HEK293 (cell line): ENCODE measurements at regions not wholly inside any gene's neighbourhood (a gene's known extent, or its start where the extent isn't known, plus 50 kb on each side); places are given as distances from the start of the nearest gene placed in this dataset.

Experiments
- CTCF ChIA-PET: fragments of 350-600 bp; formaldehyde crosslinking; extraction: SDS; loops from one replicate; lab custom pipeline; 2021; ENCODE audit warnings: antibody characterized with exemption; lab: Yijun Ruan, JAX
- POLR2A ChIA-PET: fragments of 300-600 bp; formaldehyde crosslinking; extraction: SDS; loops from one replicate; lab custom pipeline; 2020; ENCODE audit warnings: antibody characterized with exemption, inconsistent platforms; lab: Yijun Ruan, JAX
- H3K27ac ChIP-seq: fragments of 200-500 bp; sonication (Bioruptor generic); 2 replicates; pipeline ENCODE4 v1.5.1; 2014; ENCODE audit warnings: low read depth, low read length, control low read depth, inconsistent platforms; ENCODE audit errors: extremely low read depth
- H3K36me3 ChIP-seq, 2 experiments: fragments of 200-500 bp in 1 of 2; sonication (Bioruptor generic) in 1 of 2; 1 replicate in 1 of 2; 2 replicates in 1 of 2; pipeline ENCODE4 v1.5.1; 2014 to 2017; ENCODE audit warnings: inconsistent platforms in 2 of 2, low read length in 2 of 2; ENCODE audit not compliant: control insufficient read depth in 2 of 2, insufficient read depth in 1 of 2
- H3K4me1 ChIP-seq: fragments of 200-500 bp; sonication (Bioruptor generic); 2 replicates; pipeline ENCODE4 v1.5.1; 2014; ENCODE audit warnings: mild to moderate bottlenecking, low read length, inconsistent platforms; ENCODE audit not compliant: control insufficient read depth, insufficient read depth
- H3K4me3 ChIP-seq: 2 replicates; pipeline ENCODE4 v1.5.1; 2011; ENCODE audit warnings: low read depth, mild to moderate bottlenecking, control low read depth, low read length, moderate library complexity
- H3K9me3 ChIP-seq: fragments of 200-500 bp; sonication (Bioruptor generic); 2 replicates; pipeline ENCODE4 v1.5.1; 2014; ENCODE audit warnings: low read depth, low read length, inconsistent platforms; ENCODE audit not compliant: control insufficient read depth, insufficient read depth
- GLIS2 ChIP-seq: fragments of 450-650 bp; formaldehyde crosslinking; IDR thresholded peaks from 2 replicates; pipeline ENCODE4 v1.5.1; 2016; ENCODE audit warnings: missing biosample characterization, missing genetic modification characterization
- KLF10 ChIP-seq: fragments of 450-650 bp; IDR thresholded peaks from 2 replicates; pipeline ENCODE4 v1.5.1; 2018; ENCODE audit warnings: missing biosample characterization, mild to moderate bottlenecking, missing genetic modification characterization
- ZBTB1 ChIP-seq: fragments of 450-650 bp; formaldehyde crosslinking; IDR thresholded peaks from 2 replicates; pipeline ENCODE4 v1.5.1; 2016; ENCODE audit warnings: missing biosample characterization, missing genetic modification characterization
- ZEB2 ChIP-seq: fragments of 450-650 bp; formaldehyde crosslinking; IDR thresholded peaks from 2 replicates; pipeline ENCODE4 v1.5.1; 2016; ENCODE audit warnings: missing biosample characterization, missing genetic modification characterization
- ZNF114 ChIP-seq: fragments of 450-650 bp; formaldehyde crosslinking; IDR thresholded peaks from 2 replicates; pipeline ENCODE4 v1.5.0; 2017; ENCODE audit warnings: missing biosample characterization, missing genetic modification characterization
- ZNF132 ChIP-seq: fragments of 450-650 bp; formaldehyde crosslinking; IDR thresholded peaks from 2 replicates; pipeline ENCODE4 v1.5.1; 2017; ENCODE audit warnings: missing biosample characterization, missing genetic modification characterization, borderline replicate concordance
- ZNF133 ChIP-seq: fragments of 450-650 bp; formaldehyde crosslinking; IDR thresholded peaks from 2 replicates; pipeline ENCODE4 v1.5.1; 2016; ENCODE audit warnings: missing biosample characterization, missing genetic modification characterization
- ZNF16 ChIP-seq: fragments of 450-650 bp; formaldehyde crosslinking; IDR thresholded peaks from 2 replicates; pipeline ENCODE4 v1.5.1; 2016; ENCODE audit warnings: low read depth, missing biosample characterization, missing genetic modification characterization
- ZNF174 ChIP-seq: fragments of 450-650 bp; formaldehyde crosslinking; IDR thresholded peaks from 2 replicates; pipeline ENCODE4 v1.5.0; 2017; ENCODE audit warnings: missing biosample characterization, mild to moderate bottlenecking, missing genetic modification characterization
- ZNF2 ChIP-seq: fragments of 450-650 bp; formaldehyde crosslinking; IDR thresholded peaks from 2 replicates; pipeline ENCODE4 v1.5.1; 2016; ENCODE audit warnings: missing biosample characterization, missing genetic modification characterization
- ZNF341 ChIP-seq: fragments of 450-650 bp; formaldehyde crosslinking; IDR thresholded peaks from 2 replicates; pipeline ENCODE4; 2016; ENCODE audit warnings: low read depth, missing biosample characterization, missing genetic modification characterization
- ZNF394 ChIP-seq: fragments of 450-650 bp; formaldehyde crosslinking; IDR thresholded peaks from 2 replicates; pipeline ENCODE4 v1.5.1; 2016; ENCODE audit warnings: missing biosample characterization, missing genetic modification characterization, mild to moderate bottlenecking, moderate library complexity, borderline replicate concordance
- ZNF404 ChIP-seq: fragments of 450-650 bp; formaldehyde crosslinking; IDR thresholded peaks from 2 replicates; pipeline ENCODE4 v1.5.1; 2017; ENCODE audit warnings: missing biosample characterization, missing genetic modification characterization
- ZNF433 ChIP-seq: fragments of 450-650 bp; formaldehyde crosslinking; IDR thresholded peaks from 2 replicates; pipeline ENCODE4 v1.5.1; 2016; ENCODE audit warnings: missing biosample characterization, missing genetic modification characterization, low read depth
- ZNF501 ChIP-seq: fragments of 450-650 bp; formaldehyde crosslinking; IDR thresholded peaks from 2 replicates; pipeline ENCODE4 v1.5.1; 2016; ENCODE audit warnings: missing biosample characterization, missing genetic modification characterization
- ZNF664 ChIP-seq: fragments of 450-650 bp; formaldehyde crosslinking; IDR thresholded peaks from 2 replicates; pipeline ENCODE4 v1.5.1; 2016; ENCODE audit warnings: missing biosample characterization, missing genetic modification characterization
- ZNF701 ChIP-seq: fragments of 450-650 bp; formaldehyde crosslinking; IDR thresholded peaks from 2 replicates; pipeline ENCODE4 v1.5.1; 2016; ENCODE audit warnings: missing biosample characterization, missing genetic modification characterization
- ZNF76 ChIP-seq: fragments of 450-650 bp; formaldehyde crosslinking; IDR thresholded peaks from 2 replicates; pipeline ENCODE4; 2016; ENCODE audit warnings: low read depth, missing biosample characterization, missing genetic modification characterization, borderline replicate concordance
- ZNF777 ChIP-seq: fragments of 450-650 bp; formaldehyde crosslinking; IDR thresholded peaks from 2 replicates; pipeline ENCODE4 v1.5.1; 2017; ENCODE audit warnings: missing biosample characterization, missing genetic modification characterization, borderline replicate concordance
- ZNF792 ChIP-seq: fragments of 450-650 bp; formaldehyde crosslinking; IDR thresholded peaks from 2 replicates; pipeline ENCODE4 v1.5.1; 2016; ENCODE audit warnings: missing biosample characterization, missing genetic modification characterization
- TF ChIP-seq, protein P1 (sequence below): fragments of 450-650 bp; formaldehyde crosslinking; IDR thresholded peaks from 2 replicates; pipeline ENCODE4 v1.5.1; 2016; ENCODE audit warnings: missing biosample characterization, missing genetic modification characterization
- TF ChIP-seq, protein P2 (sequence below): fragments of 450-650 bp; IDR thresholded peaks from 2 replicates; pipeline ENCODE4 v1.5.1; 2018; ENCODE audit warnings: missing biosample characterization, missing genetic modification characterization
- TF ChIP-seq, protein P3 (sequence below): fragments of 450-650 bp; formaldehyde crosslinking; conservative IDR thresholded peaks from 2 replicates; pipeline ENCODE4 v1.5.1; 2016; ENCODE audit warnings: low read depth, missing biosample characterization, missing genetic modification characterization
- TF ChIP-seq, protein P4 (sequence below): fragments of 450-650 bp; formaldehyde crosslinking; optimal IDR thresholded peaks from 2 replicates; pipeline ENCODE3; 2016; ENCODE audit warnings: missing biosample characterization, mild to moderate bottlenecking, missing genetic modification characterization
- TF ChIP-seq, protein P5 (sequence below): fragments of 450-650 bp; formaldehyde crosslinking; IDR thresholded peaks from 2 replicates; pipeline ENCODE4 v1.5.1; 2016; ENCODE audit warnings: missing biosample characterization, missing genetic modification characterization
- TF ChIP-seq, protein P6 (sequence below): fragments of 450-650 bp; formaldehyde crosslinking; IDR thresholded peaks from 2 replicates; pipeline ENCODE4 v1.5.1; 2017; ENCODE audit warnings: missing biosample characterization, missing genetic modification characterization

DNA sequence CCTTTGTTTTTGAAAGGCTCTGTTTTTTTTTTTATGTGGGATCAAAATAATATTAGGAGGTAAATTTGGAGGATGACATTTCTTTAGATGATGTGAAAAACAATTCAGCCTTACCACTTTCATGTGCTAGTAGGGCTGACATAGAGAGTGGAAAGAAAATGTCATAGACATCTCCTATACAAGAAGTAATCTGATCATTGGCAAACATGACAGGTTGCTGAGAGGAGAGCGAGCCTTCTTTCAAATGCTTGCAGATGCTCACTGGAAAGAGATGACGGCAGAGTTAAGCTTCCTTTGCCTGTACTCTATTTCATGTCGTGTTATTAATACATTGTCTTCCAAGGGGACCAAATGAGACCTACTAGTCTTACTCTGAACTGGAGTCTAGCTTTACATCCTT lies 160.1 kb upstream of the DAP start:
- Histone ChIP-seq H3K4me3 (no peak overlapping the region), H3K9me3 (no peaks in the 10 kb centered on the region), H3K4me1 (no peaks in the 10 kb centered on the region), H3K36me3 (no peaks in the 10 kb centered on the region), H3K27ac (no peak overlapping the region)
- ChIA-PET CTCF (no interaction called here), POLR2A (interaction anchor here (0.5 kb wide), 1 partner anchor 67 kb away, joined by 3 read pairs; no protein-coding TSS in a partner anchor)
- TF ChIP-seq ZNF404 (tag by site-specific recombination), result no peak
- TF ChIP-seq ZNF16 (tag by site-specific recombination), result no peak
- TF ChIP-seq, protein P1, sequence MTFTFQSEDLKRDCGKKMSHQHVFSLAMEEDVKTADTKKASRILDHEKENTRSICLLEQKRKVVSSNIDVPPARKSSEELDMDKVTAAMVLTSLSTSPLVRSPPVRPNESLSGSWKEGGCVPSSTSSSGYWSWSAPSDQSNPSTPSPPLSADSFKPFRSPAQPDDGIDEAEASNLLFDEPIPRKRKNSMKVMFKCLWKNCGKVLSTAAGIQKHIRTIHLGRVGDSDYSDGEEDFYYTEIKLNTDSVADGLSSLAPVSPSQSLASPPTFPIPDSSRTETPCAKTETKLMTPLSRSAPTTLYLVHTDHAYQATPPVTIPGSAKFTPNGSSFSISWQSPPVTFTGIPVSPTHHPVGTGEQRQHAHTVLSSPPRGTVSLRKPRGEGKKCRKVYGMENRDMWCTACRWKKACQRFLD, result no peak
- no peak for TF ChIP-seq ZNF132 (tag by site-specific recombination)
- TF ChIP-seq, protein P2, sequence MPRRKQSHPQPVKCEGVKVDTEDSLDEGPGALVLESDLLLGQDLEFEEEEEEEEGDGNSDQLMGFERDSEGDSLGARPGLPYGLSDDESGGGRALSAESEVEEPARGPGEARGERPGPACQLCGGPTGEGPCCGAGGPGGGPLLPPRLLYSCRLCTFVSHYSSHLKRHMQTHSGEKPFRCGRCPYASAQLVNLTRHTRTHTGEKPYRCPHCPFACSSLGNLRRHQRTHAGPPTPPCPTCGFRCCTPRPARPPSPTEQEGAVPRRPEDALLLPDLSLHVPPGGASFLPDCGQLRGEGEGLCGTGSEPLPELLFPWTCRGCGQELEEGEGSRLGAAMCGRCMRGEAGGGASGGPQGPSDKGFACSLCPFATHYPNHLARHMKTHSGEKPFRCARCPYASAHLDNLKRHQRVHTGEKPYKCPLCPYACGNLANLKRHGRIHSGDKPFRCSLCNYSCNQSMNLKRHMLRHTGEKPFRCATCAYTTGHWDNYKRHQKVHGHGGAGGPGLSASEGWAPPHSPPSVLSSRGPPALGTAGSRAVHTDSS, result no peak
- TF ChIP-seq ZNF133 (tag by site-specific recombination), result no peak
- no peak for TF ChIP-seq ZNF433 (tag by site-specific recombination)
- no peak for TF ChIP-seq ZNF174 (tag by site-specific recombination)
- no peak for TF ChIP-seq ZNF701 (tag by site-specific recombination)
- TF ChIP-seq, protein P3, sequence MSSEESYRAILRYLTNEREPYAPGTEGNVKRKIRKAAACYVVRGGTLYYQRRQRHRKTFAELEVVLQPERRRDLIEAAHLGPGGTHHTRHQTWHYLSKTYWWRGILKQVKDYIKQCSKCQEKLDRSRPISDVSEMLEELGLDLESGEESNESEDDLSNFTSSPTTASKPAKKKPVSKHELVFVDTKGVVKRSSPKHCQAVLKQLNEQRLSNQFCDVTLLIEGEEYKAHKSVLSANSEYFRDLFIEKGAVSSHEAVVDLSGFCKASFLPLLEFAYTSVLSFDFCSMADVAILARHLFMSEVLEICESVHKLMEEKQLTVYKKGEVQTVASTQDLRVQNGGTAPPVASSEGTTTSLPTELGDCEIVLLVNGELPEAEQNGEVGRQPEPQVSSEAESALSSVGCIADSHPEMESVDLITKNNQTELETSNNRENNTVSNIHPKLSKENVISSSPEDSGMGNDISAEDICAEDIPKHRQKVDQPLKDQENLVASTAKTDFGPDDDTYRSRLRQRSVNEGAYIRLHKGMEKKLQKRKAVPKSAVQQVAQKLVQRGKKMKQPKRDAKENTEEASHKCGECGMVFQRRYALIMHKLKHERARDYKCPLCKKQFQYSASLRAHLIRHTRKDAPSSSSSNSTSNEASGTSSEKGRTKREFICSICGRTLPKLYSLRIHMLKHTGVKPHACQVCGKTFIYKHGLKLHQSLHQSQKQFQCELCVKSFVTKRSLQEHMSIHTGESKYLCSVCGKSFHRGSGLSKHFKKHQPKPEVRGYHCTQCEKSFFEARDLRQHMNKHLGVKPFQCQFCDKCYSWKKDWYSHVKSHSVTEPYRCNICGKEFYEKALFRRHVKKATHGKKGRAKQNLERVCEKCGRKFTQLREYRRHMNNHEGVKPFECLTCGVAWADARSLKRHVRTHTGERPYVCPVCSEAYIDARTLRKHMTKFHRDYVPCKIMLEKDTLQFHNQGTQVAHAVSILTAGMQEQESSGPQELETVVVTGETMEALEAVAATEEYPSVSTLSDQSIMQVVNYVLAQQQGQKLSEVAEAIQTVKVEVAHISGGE (tag by site-specific recombination), result no peak
- no peak for TF ChIP-seq ZNF501 (tag by site-specific recombination)
- no peak for TF ChIP-seq ZEB2 (tag by site-specific recombination)

DNA sequence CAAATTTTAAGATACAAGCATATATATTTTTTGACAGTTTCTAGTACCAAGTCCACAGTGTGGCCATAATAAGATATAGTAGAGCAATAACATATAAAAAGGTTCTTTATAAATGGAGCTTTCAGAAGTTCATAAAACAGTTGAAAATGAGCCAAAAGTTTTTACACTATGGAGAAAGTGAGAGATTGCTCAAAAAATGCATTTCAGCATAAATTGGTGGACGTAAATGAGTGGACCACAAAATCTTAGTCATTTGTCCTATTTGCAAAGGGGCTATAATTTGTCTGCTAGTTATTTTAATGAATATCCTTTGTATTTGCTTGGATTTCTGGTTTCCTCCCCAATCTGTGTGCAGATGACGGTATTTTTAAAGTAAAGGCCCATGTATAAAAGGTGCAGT lies 159.4 kb upstream of the DAP start:
- H3K9me3 ChIP-seq, result no peaks in the 10 kb centered on the region
- H3K4me3 ChIP-seq, result no peak overlapping the region
- H3K27ac ChIP-seq, result no peak overlapping the region
- H3K36me3 ChIP-seq, result no peaks in the 10 kb centered on the region
- no peaks in the 10 kb centered on the region for H3K4me1 ChIP-seq
- ChIA-PET CTCF (interaction anchor here (0.6 to 0.8 kb wide), 2 partner anchors 284 to 1745 kb away, joined by 3 to 4 read pairs; no protein-coding TSS in a partner anchor), POLR2A (no interaction called here)
- TF ChIP-seq, protein P4, sequence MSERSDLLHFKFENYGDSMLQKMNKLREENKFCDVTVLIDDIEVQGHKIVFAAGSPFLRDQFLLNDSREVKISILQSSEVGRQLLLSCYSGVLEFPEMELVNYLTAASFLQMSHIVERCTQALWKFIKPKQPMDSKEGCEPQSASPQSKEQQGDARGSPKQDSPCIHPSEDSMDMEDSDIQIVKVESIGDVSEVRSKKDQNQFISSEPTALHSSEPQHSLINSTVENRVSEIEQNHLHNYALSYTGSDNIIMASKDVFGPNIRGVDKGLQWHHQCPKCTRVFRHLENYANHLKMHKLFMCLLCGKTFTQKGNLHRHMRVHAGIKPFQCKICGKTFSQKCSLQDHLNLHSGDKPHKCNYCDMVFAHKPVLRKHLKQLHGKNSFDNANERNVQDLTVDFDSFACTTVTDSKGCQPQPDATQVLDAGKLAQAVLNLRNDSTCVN (tag by site-specific recombination), result no peak
- no peak for TF ChIP-seq ZNF664 (tag by site-specific recombination)
- no peak for TF ChIP-seq ZNF114 (tag by site-specific recombination)
- no peak for TF ChIP-seq ZNF341 (tag by site-specific recombination)
- no peak for TF ChIP-seq ZNF132 (tag by site-specific recombination)
- TF ChIP-seq ZBTB1 (tag by site-specific recombination), result no peak
- no peak for TF ChIP-seq ZNF792
- TF ChIP-seq, protein P5, sequence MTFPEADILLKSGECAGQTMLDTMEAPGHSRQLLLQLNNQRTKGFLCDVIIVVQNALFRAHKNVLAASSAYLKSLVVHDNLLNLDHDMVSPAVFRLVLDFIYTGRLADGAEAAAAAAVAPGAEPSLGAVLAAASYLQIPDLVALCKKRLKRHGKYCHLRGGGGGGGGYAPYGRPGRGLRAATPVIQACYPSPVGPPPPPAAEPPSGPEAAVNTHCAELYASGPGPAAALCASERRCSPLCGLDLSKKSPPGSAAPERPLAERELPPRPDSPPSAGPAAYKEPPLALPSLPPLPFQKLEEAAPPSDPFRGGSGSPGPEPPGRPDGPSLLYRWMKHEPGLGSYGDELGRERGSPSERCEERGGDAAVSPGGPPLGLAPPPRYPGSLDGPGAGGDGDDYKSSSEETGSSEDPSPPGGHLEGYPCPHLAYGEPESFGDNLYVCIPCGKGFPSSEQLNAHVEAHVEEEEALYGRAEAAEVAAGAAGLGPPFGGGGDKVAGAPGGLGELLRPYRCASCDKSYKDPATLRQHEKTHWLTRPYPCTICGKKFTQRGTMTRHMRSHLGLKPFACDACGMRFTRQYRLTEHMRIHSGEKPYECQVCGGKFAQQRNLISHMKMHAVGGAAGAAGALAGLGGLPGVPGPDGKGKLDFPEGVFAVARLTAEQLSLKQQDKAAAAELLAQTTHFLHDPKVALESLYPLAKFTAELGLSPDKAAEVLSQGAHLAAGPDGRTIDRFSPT (tag by site-specific recombination), result no peak
- TF ChIP-seq ZNF394 (tag by site-specific recombination), result no peak
- TF ChIP-seq, protein P6, sequence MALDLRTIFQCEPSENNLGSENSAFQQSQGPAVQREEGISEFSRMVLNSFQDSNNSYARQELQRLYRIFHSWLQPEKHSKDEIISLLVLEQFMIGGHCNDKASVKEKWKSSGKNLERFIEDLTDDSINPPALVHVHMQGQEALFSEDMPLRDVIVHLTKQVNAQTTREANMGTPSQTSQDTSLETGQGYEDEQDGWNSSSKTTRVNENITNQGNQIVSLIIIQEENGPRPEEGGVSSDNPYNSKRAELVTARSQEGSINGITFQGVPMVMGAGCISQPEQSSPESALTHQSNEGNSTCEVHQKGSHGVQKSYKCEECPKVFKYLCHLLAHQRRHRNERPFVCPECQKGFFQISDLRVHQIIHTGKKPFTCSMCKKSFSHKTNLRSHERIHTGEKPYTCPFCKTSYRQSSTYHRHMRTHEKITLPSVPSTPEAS (tag by site-specific recombination), result no peak
- TF ChIP-seq GLIS2 (tag by site-specific recombination), result no peak
- no peak for TF ChIP-seq ZNF2 (tag by site-specific recombination)
- TF ChIP-seq KLF10, result no peak
- TF ChIP-seq ZNF76 (tag by site-specific recombination), result no peak
- no peak for TF ChIP-seq ZNF777
